ENCODE measurements at regions not wholly inside any gene's neighbourhood (a gene's known extent, or its start where the extent isn't known, plus 50 kb on each side); places are given as distances from the start of the nearest gene placed in this dataset.

- TF ChIP-seq EZH2 (IDR thresholded peaks at IDR 0.05): no peak
- TF ChIP-seq YY1 (IDR thresholded peaks at IDR 0.05; ENCODE audit: extremely low read depth, insufficient replicate concordance, low read depth, low read length): no peak
- TF ChIP-seq MAX (IDR thresholded peaks at IDR 0.05): no peak
- no peak for TF ChIP-seq SRF (IDR thresholded peaks at IDR 0.05; ENCODE audit: low read depth)
- no peak for TF ChIP-seq CTCF (IDR thresholded peaks at IDR 0.05 in 2 of 3, conservative IDR thresholded peaks at IDR 0.05 in 1 of 3; ENCODE audit: borderline replicate concordance in 1 of 3, insufficient read depth in 1 of 3, low read depth in 2 of 3, low read length in 2 of 3)
- TF ChIP-seq ZBTB33 (IDR thresholded peaks at IDR 0.05; ENCODE audit: extremely low read depth, insufficient replicate concordance, low read length): no peak
Measured at GRCh38 chr1:157376681-157377080, 175.6 kb downstream of the FCRL5 start.
